ENCODE measurements at regions not wholly inside any gene's neighbourhood (a gene's known extent, or its start where the extent isn't known, plus 50 kb on each side); places are given as distances from the start of the nearest gene placed in this dataset.

DNA sequence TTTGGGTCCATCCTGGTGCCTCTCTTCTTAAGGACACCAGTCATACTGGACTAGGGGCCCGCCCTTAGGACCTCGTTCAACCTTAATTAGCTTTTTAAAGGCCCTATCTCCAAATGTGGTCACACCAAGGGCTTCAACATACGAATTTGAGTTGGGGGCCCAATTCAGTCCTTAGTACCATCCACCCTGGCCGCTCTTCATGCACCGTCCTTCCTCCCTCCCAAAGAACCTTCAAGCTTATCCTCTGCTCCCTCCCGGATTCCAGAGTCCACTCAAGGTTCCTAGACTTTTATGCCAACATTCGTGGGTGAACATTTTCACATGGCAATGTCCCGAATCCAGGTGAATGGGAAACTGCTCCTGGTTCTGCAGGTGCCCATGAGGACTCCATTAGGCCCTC is 201.3 kb upstream of the IGF1R start:
- TF ChIP-seq TCF4 (CRISPR knock-in tag; IDR thresholded peaks at IDR 0.05; ENCODE audit: borderline replicate concordance) = no peak
- TF ChIP-seq ZFP30 (CRISPR knock-in tag; IDR thresholded peaks at IDR 0.05) = no peak
- no peak for TF ChIP-seq OSR1 (CRISPR knock-in tag; IDR thresholded peaks at IDR 0.05)
- TF ChIP-seq, protein P1, sequence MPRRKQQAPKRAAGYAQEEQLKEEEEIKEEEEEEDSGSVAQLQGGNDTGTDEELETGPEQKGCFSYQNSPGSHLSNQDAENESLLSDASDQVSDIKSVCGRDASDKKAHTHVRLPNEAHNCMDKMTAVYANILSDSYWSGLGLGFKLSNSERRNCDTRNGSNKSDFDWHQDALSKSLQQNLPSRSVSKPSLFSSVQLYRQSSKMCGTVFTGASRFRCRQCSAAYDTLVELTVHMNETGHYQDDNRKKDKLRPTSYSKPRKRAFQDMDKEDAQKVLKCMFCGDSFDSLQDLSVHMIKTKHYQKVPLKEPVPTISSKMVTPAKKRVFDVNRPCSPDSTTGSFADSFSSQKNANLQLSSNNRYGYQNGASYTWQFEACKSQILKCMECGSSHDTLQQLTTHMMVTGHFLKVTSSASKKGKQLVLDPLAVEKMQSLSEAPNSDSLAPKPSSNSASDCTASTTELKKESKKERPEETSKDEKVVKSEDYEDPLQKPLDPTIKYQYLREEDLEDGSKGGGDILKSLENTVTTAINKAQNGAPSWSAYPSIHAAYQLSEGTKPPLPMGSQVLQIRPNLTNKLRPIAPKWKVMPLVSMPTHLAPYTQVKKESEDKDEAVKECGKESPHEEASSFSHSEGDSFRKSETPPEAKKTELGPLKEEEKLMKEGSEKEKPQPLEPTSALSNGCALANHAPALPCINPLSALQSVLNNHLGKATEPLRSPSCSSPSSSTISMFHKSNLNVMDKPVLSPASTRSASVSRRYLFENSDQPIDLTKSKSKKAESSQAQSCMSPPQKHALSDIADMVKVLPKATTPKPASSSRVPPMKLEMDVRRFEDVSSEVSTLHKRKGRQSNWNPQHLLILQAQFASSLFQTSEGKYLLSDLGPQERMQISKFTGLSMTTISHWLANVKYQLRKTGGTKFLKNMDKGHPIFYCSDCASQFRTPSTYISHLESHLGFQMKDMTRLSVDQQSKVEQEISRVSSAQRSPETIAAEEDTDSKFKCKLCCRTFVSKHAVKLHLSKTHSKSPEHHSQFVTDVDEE (CRISPR knock-in tag; IDR thresholded peaks at IDR 0.05) = no peak
- TF ChIP-seq RARB (CRISPR knock-in tag; IDR thresholded peaks at IDR 0.05) = no peak
